ENCODE measurements at regions not wholly inside any gene's neighbourhood (a gene's known extent, or its start where the extent isn't known, plus 50 kb on each side); places are given as distances from the start of the nearest gene placed in this dataset.

GRCh38 chr21:17950591-17950990, 131.4 kb upstream of the C21orf91 start:
- no peak for DNase-seq (ENCODE audit: low read depth in 1 of 2, low spot score in 1 of 2)
- no peak overlapping the region for H3K4me3 ChIP-seq (replicated peaks; ENCODE audit: insufficient read depth, low read length)
- TF ChIP-seq GABPA (IDR thresholded peaks at IDR 0.05; ENCODE audit: low read depth): no peak
- no peak for TF ChIP-seq CTCF (IDR thresholded peaks at IDR 0.05; ENCODE audit: insufficient read depth, low read length)
- no peak for TF ChIP-seq SPI1 (IDR thresholded peaks at IDR 0.05; ENCODE audit: borderline replicate concordance, low read depth)
- TF ChIP-seq REST (IDR thresholded peaks at IDR 0.05; ENCODE audit: insufficient replicate concordance, low read depth): no peak
- TF ChIP-seq POLR2AphosphoS5 (IDR thresholded peaks at IDR 0.05; ENCODE audit: low read depth): no peak
- no peak overlapping the region for H3K27ac ChIP-seq (replicated peaks)
- no peaks in the 10 kb centered on the region for H3K27me3 ChIP-seq (ENCODE audit: insufficient read depth, poor library complexity, severe bottlenecking)

DNA sequence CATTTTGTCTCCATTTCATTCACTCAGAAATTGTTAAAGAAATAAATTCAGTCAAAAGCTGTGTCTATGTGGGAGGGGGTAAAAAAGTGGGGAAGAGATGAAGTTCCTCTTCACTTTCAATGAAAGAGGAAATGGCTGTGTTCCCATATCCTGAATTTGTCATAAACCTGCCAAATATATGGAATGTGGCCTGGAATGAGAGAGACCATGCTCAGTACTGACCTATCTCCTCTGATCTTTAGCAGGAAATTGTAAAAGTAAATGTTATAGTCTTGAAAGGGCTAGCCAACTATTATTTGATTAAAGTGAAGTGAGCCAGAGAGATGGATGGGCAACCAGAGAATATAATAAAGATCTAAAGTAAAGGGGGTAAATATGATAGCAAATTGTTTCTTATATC, 130.3 kb upstream of the C21orf91 start:
- TF ChIP-seq GABPA (IDR thresholded peaks at IDR 0.05; ENCODE audit: low read depth) (no peak), CTCF (IDR thresholded peaks at IDR 0.05; ENCODE audit: insufficient read depth, low read length) (no peak), REST (IDR thresholded peaks at IDR 0.05; ENCODE audit: insufficient replicate concordance, low read depth) (no peak), SPI1 (IDR thresholded peaks at IDR 0.05; ENCODE audit: borderline replicate concordance, low read depth) (no peak), POLR2AphosphoS5 (IDR thresholded peaks at IDR 0.05; ENCODE audit: low read depth) (no peak)
- Histone ChIP-seq H3K27ac (replicated peaks) (no peak overlapping the region), H3K27me3 (ENCODE audit: insufficient read depth, poor library complexity, severe bottlenecking) (no peaks in the 10 kb centered on the region), H3K4me3 (replicated peaks; ENCODE audit: insufficient read depth, low read length) (no peak overlapping the region)
- no peak for DNase-seq (ENCODE audit: low read depth in 1 of 2, low spot score in 1 of 2)

- no peak overlapping the region for H3K27ac ChIP-seq (replicated peaks)
- no peak for TF ChIP-seq POLR2AphosphoS5 (IDR thresholded peaks at IDR 0.05; ENCODE audit: low read depth)
- TF ChIP-seq CTCF (IDR thresholded peaks at IDR 0.05; ENCODE audit: insufficient read depth, low read length): no peak
- TF ChIP-seq REST (IDR thresholded peaks at IDR 0.05; ENCODE audit: insufficient replicate concordance, low read depth): no peak
- no peak for TF ChIP-seq GABPA (IDR thresholded peaks at IDR 0.05; ENCODE audit: low read depth)
- no peak for TF ChIP-seq SPI1 (IDR thresholded peaks at IDR 0.05; ENCODE audit: borderline replicate concordance, low read depth)
- no peaks in the 10 kb centered on the region for H3K27me3 ChIP-seq (ENCODE audit: insufficient read depth, poor library complexity, severe bottlenecking)
- no peak overlapping the region for H3K4me3 ChIP-seq (replicated peaks; ENCODE audit: insufficient read depth, low read length)
- DNase-seq (ENCODE audit: low read depth in 1 of 2, low spot score in 1 of 2): no peak
Measured at GRCh38 chr21:17947531-17947930, 128.4 kb upstream of the C21orf91 start.

Data from HL-60 (cell line).